ENCODE measurements at regions not wholly inside any gene's neighbourhood (a gene's known extent, or its start where the extent isn't known, plus 50 kb on each side); places are given as distances from the start of the nearest gene placed in this dataset.

- H4K20me1 ChIP-seq (ENCODE audit: control insufficient read depth, insufficient read depth, low read depth, low read length) = no peaks in the 10 kb centered on the region
- no peaks in the 10 kb centered on the region for H3K79me2 ChIP-seq (ENCODE audit: control insufficient read depth, low read length)
- TF ChIP-seq CTCF (IDR thresholded peaks at IDR 0.05; ENCODE audit: low read depth, low read length, poor library complexity, severe bottlenecking) = no peak
- no peak for TF ChIP-seq EZH2phosphoT487 (IDR thresholded peaks at IDR 0.05; ENCODE audit: borderline replicate concordance, low read length)
- H3K27ac ChIP-seq (ENCODE audit: low read depth, low read length) = no peak overlapping the region
- H3K9me3 ChIP-seq (ENCODE audit: control insufficient read depth, insufficient read depth, low read length) = no peaks in the 10 kb centered on the region
- no peaks in the 10 kb centered on the region for H3F3A ChIP-seq (ENCODE audit: control insufficient read depth, insufficient read depth)
- H3K4me2 ChIP-seq (ENCODE audit: low read length) = no peak overlapping the region
- no peak overlapping the region for H3K4me3 ChIP-seq (ENCODE audit: low read length)
- no peaks in the 10 kb centered on the region for H3K36me3 ChIP-seq (ENCODE audit: control insufficient read depth, low read length)
- H3K4me1 ChIP-seq (ENCODE audit: control insufficient read depth, low read length) = no peaks in the 10 kb centered on the region
- H3K27me3 ChIP-seq (ENCODE audit: control insufficient read depth, low read length) = no peaks in the 10 kb centered on the region
- H3K9me2 ChIP-seq (replicated peaks; ENCODE audit: control insufficient read depth, low read length) = no peaks in the 10 kb centered on the region
Measured at GRCh38 chr14:44412858-44413569, 94.1 kb downstream of the FSCB start.

- no peaks in the 10 kb centered on the region for H3K9me2 ChIP-seq (replicated peaks; ENCODE audit: control insufficient read depth, low read length)
- H3K4me1 ChIP-seq (ENCODE audit: control insufficient read depth, low read length) = no peaks in the 10 kb centered on the region
- H3K9me3 ChIP-seq (ENCODE audit: control insufficient read depth, insufficient read depth, low read length) = no peaks in the 10 kb centered on the region
- H3K36me3 ChIP-seq (ENCODE audit: control insufficient read depth, low read length) = no peaks in the 10 kb centered on the region
- H3K4me3 ChIP-seq (ENCODE audit: low read length) = no peak overlapping the region
- H3K79me2 ChIP-seq (ENCODE audit: control insufficient read depth, low read length) = no peaks in the 10 kb centered on the region
- H3K4me2 ChIP-seq (ENCODE audit: low read length) = no peak overlapping the region
- no peaks in the 10 kb centered on the region for H3K27me3 ChIP-seq (ENCODE audit: control insufficient read depth, low read length)
- no peaks in the 10 kb centered on the region for H3F3A ChIP-seq (ENCODE audit: control insufficient read depth, insufficient read depth)
- TF ChIP-seq CTCF (IDR thresholded peaks at IDR 0.05; ENCODE audit: low read depth, low read length, poor library complexity, severe bottlenecking) (no peak), EZH2phosphoT487 (IDR thresholded peaks at IDR 0.05; ENCODE audit: borderline replicate concordance, low read length) (no peak)
- no peaks in the 10 kb centered on the region for H4K20me1 ChIP-seq (ENCODE audit: control insufficient read depth, insufficient read depth, low read depth, low read length)
- no peak overlapping the region for H3K27ac ChIP-seq (ENCODE audit: low read depth, low read length)
Measured at GRCh38 chr14:44405011-44405486, 102.0 kb downstream of the FSCB start.

- Histone ChIP-seq H3K9me3 (ENCODE audit: control insufficient read depth, insufficient read depth, low read length) (no peaks in the 10 kb centered on the region), H3K4me1 (ENCODE audit: control insufficient read depth, low read length) (no peaks in the 10 kb centered on the region), H3K79me2 (ENCODE audit: control insufficient read depth, low read length) (no peaks in the 10 kb centered on the region), H3K4me3 (ENCODE audit: low read length) (no peak overlapping the region), H3K4me2 (ENCODE audit: low read length) (no peak overlapping the region), H3K27me3 (ENCODE audit: control insufficient read depth, low read length) (no peaks in the 10 kb centered on the region), H3K36me3 (ENCODE audit: control insufficient read depth, low read length) (no peaks in the 10 kb centered on the region), H3K9me2 (replicated peaks; ENCODE audit: control insufficient read depth, low read length) (no peaks in the 10 kb centered on the region), H3F3A (ENCODE audit: control insufficient read depth, insufficient read depth) (no peaks in the 10 kb centered on the region), H3K27ac (ENCODE audit: low read depth, low read length) (no peak overlapping the region), H4K20me1 (ENCODE audit: control insufficient read depth, insufficient read depth, low read depth, low read length) (no peaks in the 10 kb centered on the region)
- TF ChIP-seq EZH2phosphoT487 (IDR thresholded peaks at IDR 0.05; ENCODE audit: borderline replicate concordance, low read length) (no peak), CTCF (IDR thresholded peaks at IDR 0.05; ENCODE audit: low read depth, low read length, poor library complexity, severe bottlenecking) (no peak)
Measured at GRCh38 chr14:44404599-44404998, 102.5 kb downstream of the FSCB start.
